Spleen (tissue), 11 donors: ENCODE measurements at regions not wholly inside any gene's neighbourhood (a gene's known extent, or its start where the extent isn't known, plus 50 kb on each side); places are given as distances from the start of the nearest gene placed in this dataset.
A peak's percentile ranks its signal among the peaks of the same experiment; 100 is the strongest.

Experiments
- DNase-seq: peaks from one replicate; pipeline ENCODE4 v3.0.0-alpha.2; 2020
- H3K27ac ChIP-seq, 8 donors: fragments of 200-600 bp; sonication (generic) in 7 of 8; 1 replicate in 4 of 8; 2 replicates in 4 of 8; pipeline versions ENCODE4 v1.5.0 to v1.8.0; 2016 to 2021; ENCODE audit warnings: inconsistent platforms in 4 of 8, mild to moderate bottlenecking in 4 of 8, moderate library complexity in 1 of 8
- H3K27me3 ChIP-seq, 7 donors: fragments of 200-600 bp; sonication (generic) in 6 of 7; replicated peaks in 1 of 7; 1 replicate in 4 of 7; 2 replicates in 3 of 7; pipeline versions ENCODE4 v1.5.0 to v1.8.0; 2016 to 2021; ENCODE audit warnings: inconsistent platforms in 3 of 7, mild to moderate bottlenecking in 1 of 7
- H3K36me3 ChIP-seq, 6 donors: fragments of 200-600 bp; sonication (generic) in 5 of 6; 1 replicate in 4 of 6; 2 replicates in 2 of 6; pipeline versions ENCODE4 v1.5.0 to v1.8.0; 2016 to 2021; ENCODE audit warnings: inconsistent platforms in 2 of 6
- H3K4me1 ChIP-seq, 6 donors: fragments of 200-600 bp; sonication (generic) in 5 of 6; 1 replicate in 3 of 6; 2 replicates in 3 of 6; pipeline versions ENCODE4 v1.5.0 to v1.8.0; 2016 to 2021; ENCODE audit warnings: inconsistent platforms in 3 of 6
- H3K4me3 ChIP-seq, 8 donors: fragments of 200-600 bp; sonication (generic) in 7 of 8; 1 replicate in 4 of 8; 2 replicates in 4 of 8; pipeline versions ENCODE4 v1.5.0 to v1.8.0; 2016 to 2021; ENCODE audit warnings: inconsistent platforms in 4 of 8, mild to moderate bottlenecking in 4 of 8, moderate library complexity in 2 of 8
- H3K9me3 ChIP-seq, 8 donors: fragments of 200-600 bp; sonication (generic) in 7 of 8; 1 replicate in 4 of 8; 2 replicates in 4 of 8; pipeline versions ENCODE4 v1.5.0 to v1.8.0; 2016 to 2021; ENCODE audit warnings: inconsistent platforms in 4 of 8
- POLR2A ChIP-seq, 3 donors: fragments of 450-650 bp; IDR thresholded peaks; one replicate each; pipeline ENCODE4 v1.5.1; 2017; ENCODE audit warnings: antibody characterized with exemption in 3 of 3, mild to moderate bottlenecking in 1 of 3
- POLR2AphosphoS5 ChIP-seq, 3 donors: sonication (generic); formaldehyde crosslinking; IDR thresholded peaks; one replicate each; pipeline ENCODE4 v1.5.1; 2017; ENCODE audit warnings: antibody characterized with exemption in 3 of 3
- WGBS, 5 donors: extraction: QIAGEN DNeasy Blood & Tissue Kit in 3 of 5; methylation state at CpG; one replicate each; pipeline versions ENCODE4 v1.1.5 to v1.1.7; 2013 to 2018; 5-methylcytosine and 5-hydroxymethylcytosine counted together
- intact Hi-C: fragments of 100-400 bp; cut with DNase I; formaldehyde crosslinking; loops from one replicate; pipeline ENCODE4 v1.15.0; 2023; ENCODE audit warnings: low total_unique reads
- TF ChIP-seq, protein P1 (sequence below), 11 experiments: fragments of 200-600 bp in 7 of 11; fragments of 450-650 bp in 4 of 11; sonication (generic) in 4 of 11; IDR thresholded peaks in 8 of 11; conservative IDR thresholded peaks in 3 of 11; 1 replicate in 7 of 11; 2 replicates in 4 of 11; pipeline versions ENCODE4 v1.4.0 to v1.8.0; 2016 to 2021; ENCODE audit warnings: antibody characterized with exemption in 11 of 11, inconsistent platforms in 4 of 11, mild to moderate bottlenecking in 1 of 11
- donor health status: healthy with polysubstance abuse.
- donor health status: DM: no; HTN: no; CAD: no; lungs with moderate emphysema.
- donor health status: DM: no; HTN: no; CAD: no.
- donor health status: Bipolar disorder and iron deficiency.
- donor health status: healthy.
- donor health status: DM: no; HTN: no; CAD: no.
- donor health status: DM: yes; HTN: yes; CAD: no.

DNA sequence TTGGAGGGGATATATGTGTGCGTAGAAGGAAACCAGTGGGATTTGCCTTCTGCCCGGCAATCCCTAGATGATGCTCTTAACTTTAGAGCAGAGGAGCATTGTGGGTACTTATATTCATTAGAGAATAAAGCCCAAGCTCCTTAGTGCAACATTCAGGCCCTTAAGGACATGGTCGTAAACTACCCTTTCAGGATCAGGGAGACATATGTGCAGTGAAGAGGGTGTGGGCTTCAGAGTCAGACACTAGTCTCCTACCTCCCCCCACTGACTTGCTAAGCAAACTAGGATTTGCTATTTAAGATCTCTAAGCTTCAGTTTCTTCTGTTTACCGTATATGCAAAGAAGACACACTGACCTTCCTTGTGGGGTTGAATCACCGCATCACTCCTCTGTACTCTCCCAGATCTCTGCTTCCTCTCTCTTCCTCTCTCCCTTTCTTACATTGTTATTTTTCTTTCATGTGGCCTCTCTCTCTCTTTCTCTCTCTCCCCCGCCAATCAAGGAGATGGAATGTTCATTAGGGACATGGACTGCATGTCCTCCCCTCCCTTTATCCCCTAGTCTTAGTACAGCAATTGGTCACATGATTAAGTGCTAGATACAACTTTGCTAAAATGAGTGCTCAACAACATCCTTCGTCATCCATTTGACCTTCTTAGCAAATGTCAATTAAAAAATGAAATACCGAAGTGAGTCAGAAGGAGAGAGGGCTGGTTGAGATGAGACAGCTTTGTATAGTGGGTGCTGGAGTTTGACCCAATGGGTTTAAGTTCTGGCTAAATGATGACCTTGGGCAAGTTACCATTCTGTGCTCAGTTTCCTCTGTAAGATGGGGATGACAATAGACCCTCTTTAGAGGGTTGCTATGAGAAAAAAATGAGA, 91.7 kb downstream of the TMX1 start:
- intact Hi-C loops: no loop called here
- peak in 1 of 3 donors; percentile 52 for TF ChIP-seq POLR2AphosphoS5 (IDR thresholded peaks at IDR 0.05)
- TF ChIP-seq, protein P1, sequence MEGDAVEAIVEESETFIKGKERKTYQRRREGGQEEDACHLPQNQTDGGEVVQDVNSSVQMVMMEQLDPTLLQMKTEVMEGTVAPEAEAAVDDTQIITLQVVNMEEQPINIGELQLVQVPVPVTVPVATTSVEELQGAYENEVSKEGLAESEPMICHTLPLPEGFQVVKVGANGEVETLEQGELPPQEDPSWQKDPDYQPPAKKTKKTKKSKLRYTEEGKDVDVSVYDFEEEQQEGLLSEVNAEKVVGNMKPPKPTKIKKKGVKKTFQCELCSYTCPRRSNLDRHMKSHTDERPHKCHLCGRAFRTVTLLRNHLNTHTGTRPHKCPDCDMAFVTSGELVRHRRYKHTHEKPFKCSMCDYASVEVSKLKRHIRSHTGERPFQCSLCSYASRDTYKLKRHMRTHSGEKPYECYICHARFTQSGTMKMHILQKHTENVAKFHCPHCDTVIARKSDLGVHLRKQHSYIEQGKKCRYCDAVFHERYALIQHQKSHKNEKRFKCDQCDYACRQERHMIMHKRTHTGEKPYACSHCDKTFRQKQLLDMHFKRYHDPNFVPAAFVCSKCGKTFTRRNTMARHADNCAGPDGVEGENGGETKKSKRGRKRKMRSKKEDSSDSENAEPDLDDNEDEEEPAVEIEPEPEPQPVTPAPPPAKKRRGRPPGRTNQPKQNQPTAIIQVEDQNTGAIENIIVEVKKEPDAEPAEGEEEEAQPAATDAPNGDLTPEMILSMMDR (IDR thresholded peaks at IDR 0.05 in 8 of 11, conservative IDR thresholded peaks at IDR 0.05 in 3 of 11): no peak
- 68 to 80% (median 73%) methylated on average over 8 of the region's 8 CpGs for WGBS, 5 donors
- Histone ChIP-seq H3K36me3 (no peaks in the 10 kb centered on the region), H3K9me3 (no peaks in the 10 kb centered on the region), H3K4me1 (peaks cover 0 to 16% (median 3%) of the 10 kb centered on the region in 6 donors), H3K27me3 (no peaks in the 10 kb centered on the region), H3K27ac (peak overlapping the region in 7 of 8 donors; percentile 15 to 69 (median 66)), H3K4me3 (no peak overlapping the region)
- DNase-seq: no peak

- no peak for DNase-seq
- Histone ChIP-seq H3K27ac (peak overlapping the region in 2 of 8 donors; percentile 30 to 31), H3K4me1 (peaks cover 0 to 6% (median 0%) of the 10 kb centered on the region in 6 donors), H3K27me3 (no peaks in the 10 kb centered on the region), H3K9me3 (no peaks in the 10 kb centered on the region), H3K36me3 (no peaks in the 10 kb centered on the region), H3K4me3 (no peak overlapping the region)
- intact Hi-C loops: no loop called here
- WGBS, 5 donors: 92 to 95% (median 94%) methylated on average over 4 of the region's 4 CpGs
- TF ChIP-seq POLR2A (IDR thresholded peaks at IDR 0.05) (no peak), POLR2AphosphoS5 (IDR thresholded peaks at IDR 0.05) (no peak)
- TF ChIP-seq, protein P1 (IDR thresholded peaks at IDR 0.05 in 8 of 11, conservative IDR thresholded peaks at IDR 0.05 in 3 of 11): no peak
These were observed 93.3 kb downstream of the TMX1 start for GRCh38 chr14:51333299-51333698.

- H3K9me3 ChIP-seq: no peaks in the 10 kb centered on the region
- H3K4me1 ChIP-seq: no peaks in the 10 kb centered on the region
- no peaks in the 10 kb centered on the region for H3K36me3 ChIP-seq
- TF ChIP-seq POLR2AphosphoS5 (IDR thresholded peaks at IDR 0.05): no peak
- TF ChIP-seq, protein P1 (IDR thresholded peaks at IDR 0.05 in 8 of 11, conservative IDR thresholded peaks at IDR 0.05 in 3 of 11): no peak
- TF ChIP-seq POLR2A (IDR thresholded peaks at IDR 0.05): no peak
- intact Hi-C loops: no loop called here
- peak overlapping the region in 1 of 8 donors; percentile 31 for H3K27ac ChIP-seq
- DNase-seq: no peak
- WGBS, 5 donors: 74 to 97% (median 88%) methylated on average over 1 of the region's 1 CpG
- H3K27me3 ChIP-seq: no peaks in the 10 kb centered on the region
- no peak overlapping the region for H3K4me3 ChIP-seq
These were observed 94.0 kb downstream of the TMX1 start for GRCh38 chr14:51333901-51334521.

DNA sequence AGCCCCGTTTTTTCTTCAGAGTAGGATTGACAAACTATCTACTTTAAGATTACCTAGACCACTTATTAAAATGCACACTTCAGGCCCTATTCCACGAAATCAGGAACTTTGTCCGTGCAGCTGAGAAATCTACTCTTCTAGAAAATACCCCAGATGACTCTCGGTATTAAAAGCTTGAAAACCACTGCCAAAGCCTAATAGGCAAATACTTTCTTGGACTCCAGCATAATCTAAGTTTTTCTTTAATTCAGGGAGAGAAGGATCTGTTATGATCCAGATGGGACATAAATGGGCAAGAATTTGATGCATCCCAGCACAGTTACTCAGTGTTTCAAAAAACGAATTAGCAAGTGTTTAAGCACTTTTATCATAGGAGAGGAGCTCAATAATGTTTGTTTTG, 94.5 kb downstream of the TMX1 start:
- no peak for DNase-seq
- no peak overlapping the region for H3K4me3 ChIP-seq
- peak overlapping the region in 2 of 8 donors; percentile 28 to 31 for H3K27ac ChIP-seq
- H3K27me3 ChIP-seq: no peaks in the 10 kb centered on the region
- intact Hi-C loops: no loop called here
- H3K4me1 ChIP-seq: no peaks in the 10 kb centered on the region
- WGBS, 5 donors: 62 to 82% (median 69%) methylated on average over 5 of the region's 5 CpGs
- H3K36me3 ChIP-seq: no peaks in the 10 kb centered on the region
- H3K9me3 ChIP-seq: no peaks in the 10 kb centered on the region
- TF ChIP-seq, protein P1 (IDR thresholded peaks at IDR 0.05 in 8 of 11, conservative IDR thresholded peaks at IDR 0.05 in 3 of 11): no peak
- TF ChIP-seq POLR2AphosphoS5 (IDR thresholded peaks at IDR 0.05) (no peak), POLR2A (IDR thresholded peaks at IDR 0.05) (no peak)
